Esophagus squamous epithelium (tissue), 5 donors: ENCODE measurements at regions not wholly inside any gene's neighbourhood (a gene's known extent, or its start where the extent isn't known, plus 50 kb on each side); places are given as distances from the start of the nearest gene placed in this dataset.

ENCODE experiments used
- DNase-seq: peaks from one replicate; lab custom pipeline; 2025; lab: John Stamatoyannopoulos, UW
- H3K27ac ChIP-seq, 4 donors: fragments of 200-600 bp; sonication (generic); one replicate each; pipeline ENCODE4 v1.5.1; 2016 to 2019; ENCODE audit warnings: mild to moderate bottlenecking in 1 of 4
- H3K27me3 ChIP-seq, 4 donors: fragments of 200-600 bp; sonication (generic); 1 replicate in 3 of 4; 2 replicates in 1 of 4; pipeline versions ENCODE4 v1.5.1 to v1.6.0; 2017 to 2021; ENCODE audit warnings: antibody characterized with exemption in 1 of 4
- H3K36me3 ChIP-seq, 3 donors: fragments of 200-600 bp; sonication (generic); one replicate each; pipeline ENCODE4 v1.5.1; 2016 to 2019
- H3K4me1 ChIP-seq, 3 donors: fragments of 200-600 bp; sonication (generic); one replicate each; pipeline ENCODE4 v1.5.1; 2017 to 2019
- H3K4me3 ChIP-seq, 4 donors: fragments of 200-600 bp; sonication (generic); 1 replicate in 3 of 4; 2 replicates in 1 of 4; pipeline ENCODE4 v1.5.1; 2016 to 2019; ENCODE audit warnings: mild to moderate bottlenecking in 2 of 4, moderate library complexity in 1 of 4
- H3K9me3 ChIP-seq, 3 donors: fragments of 200-600 bp; sonication (generic); one replicate each; pipeline ENCODE4 v1.5.1; 2016 to 2019
- POLR2A ChIP-seq, 4 donors: fragments of 450-650 bp; IDR thresholded peaks; one replicate each; pipeline ENCODE4 v1.6.1; 2017; ENCODE audit warnings: antibody characterized with exemption in 4 of 4, mild to moderate bottlenecking in 4 of 4, moderate library complexity in 3 of 4
- WGBS, 2 donors: methylation state at CpG; one replicate each; pipeline ENCODE4 v1.1.5; 2018; 5-methylcytosine and 5-hydroxymethylcytosine counted together
- intact Hi-C: fragments of 100-400 bp; cut with DNase I; formaldehyde crosslinking; loops from one replicate; pipeline ENCODE4 v1.15.0; 2022
- TF ChIP-seq, protein P1 (sequence below), 6 experiments: fragments of 450-650 bp in 4 of 6; fragments of 200-600 bp in 2 of 6; sonication (generic) in 2 of 6; IDR thresholded peaks; one replicate each; pipeline ENCODE4 v1.5.1; 2016 to 2019; ENCODE audit warnings: antibody characterized with exemption in 6 of 6, mild to moderate bottlenecking in 4 of 6, moderate library complexity in 4 of 6
- donor health status: DM: yes; HTN: yes; CAD: no.

DNA sequence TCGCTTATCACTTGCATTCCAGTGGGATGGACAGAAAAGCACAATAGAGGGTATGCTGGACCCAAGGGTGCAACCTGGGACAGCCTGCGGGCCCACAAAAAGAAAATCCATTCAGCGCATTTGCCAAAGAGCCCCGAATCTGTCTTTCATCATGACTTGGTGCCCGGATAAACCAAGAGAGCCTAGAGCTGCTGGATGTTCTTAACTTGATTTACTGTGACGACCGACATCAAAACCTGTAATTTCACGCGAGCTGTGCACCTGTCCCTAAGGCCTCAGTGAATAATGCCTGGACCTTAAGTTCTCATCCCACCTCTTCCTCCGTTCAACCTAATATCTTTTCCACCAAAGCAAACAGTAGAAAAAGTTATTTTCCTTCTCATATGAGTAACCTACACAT, 115.5 kb upstream of the ACKR3 start:
- Histone ChIP-seq H3K9me3 (no peaks in the 10 kb centered on the region), H3K27me3 (no peaks in the 10 kb centered on the region), H3K36me3 (no peaks in the 10 kb centered on the region), H3K27ac (no peak overlapping the region), H3K4me1 (peaks cover 0 to 6% (median 0%) of the 10 kb centered on the region in 3 donors), H3K4me3 (no peak overlapping the region)
- no peak for TF ChIP-seq POLR2A (IDR thresholded peaks at IDR 0.05)
- TF ChIP-seq, protein P1, sequence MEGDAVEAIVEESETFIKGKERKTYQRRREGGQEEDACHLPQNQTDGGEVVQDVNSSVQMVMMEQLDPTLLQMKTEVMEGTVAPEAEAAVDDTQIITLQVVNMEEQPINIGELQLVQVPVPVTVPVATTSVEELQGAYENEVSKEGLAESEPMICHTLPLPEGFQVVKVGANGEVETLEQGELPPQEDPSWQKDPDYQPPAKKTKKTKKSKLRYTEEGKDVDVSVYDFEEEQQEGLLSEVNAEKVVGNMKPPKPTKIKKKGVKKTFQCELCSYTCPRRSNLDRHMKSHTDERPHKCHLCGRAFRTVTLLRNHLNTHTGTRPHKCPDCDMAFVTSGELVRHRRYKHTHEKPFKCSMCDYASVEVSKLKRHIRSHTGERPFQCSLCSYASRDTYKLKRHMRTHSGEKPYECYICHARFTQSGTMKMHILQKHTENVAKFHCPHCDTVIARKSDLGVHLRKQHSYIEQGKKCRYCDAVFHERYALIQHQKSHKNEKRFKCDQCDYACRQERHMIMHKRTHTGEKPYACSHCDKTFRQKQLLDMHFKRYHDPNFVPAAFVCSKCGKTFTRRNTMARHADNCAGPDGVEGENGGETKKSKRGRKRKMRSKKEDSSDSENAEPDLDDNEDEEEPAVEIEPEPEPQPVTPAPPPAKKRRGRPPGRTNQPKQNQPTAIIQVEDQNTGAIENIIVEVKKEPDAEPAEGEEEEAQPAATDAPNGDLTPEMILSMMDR (IDR thresholded peaks at IDR 0.05), result no peak
- DNase-seq, result no peak
- WGBS, 2 donors, result 97 to 99% methylated on average over 8 to 9 of the region's 10 CpGs
- intact Hi-C loops, result no loop called here

DNA sequence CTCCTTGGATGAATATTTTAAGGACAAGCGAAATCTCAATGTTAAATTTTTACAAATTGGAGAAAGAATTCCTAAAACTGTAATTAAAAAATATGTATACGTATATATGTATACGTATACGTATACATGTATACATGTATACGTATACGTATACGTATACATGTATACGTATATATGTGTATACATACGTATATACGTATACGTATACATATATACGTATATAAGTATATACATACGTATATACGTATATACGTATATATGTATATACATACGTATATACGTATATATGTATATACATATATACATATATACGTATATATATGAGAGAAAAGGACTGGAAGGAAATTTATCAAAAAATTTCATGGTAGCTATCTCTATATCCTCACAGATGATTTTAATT, 110.2 kb upstream of the ACKR3 start:
- 82 to 95% methylated on average over 18 of the region's 18 CpGs for WGBS, 2 donors
- H3K27ac ChIP-seq, result no peak overlapping the region
- H3K9me3 ChIP-seq, result peaks cover 0 to 5% (median 0%) of the 10 kb centered on the region in 3 donors
- no peaks in the 10 kb centered on the region for H3K4me1 ChIP-seq
- no peak overlapping the region for H3K4me3 ChIP-seq
- TF ChIP-seq, protein P1 (IDR thresholded peaks at IDR 0.05), result no peak
- TF ChIP-seq POLR2A (IDR thresholded peaks at IDR 0.05), result no peak
- H3K27me3 ChIP-seq, result no peaks in the 10 kb centered on the region
- no peaks in the 10 kb centered on the region for H3K36me3 ChIP-seq
- no peak for DNase-seq
- intact Hi-C loops, result no loop called here

DNA sequence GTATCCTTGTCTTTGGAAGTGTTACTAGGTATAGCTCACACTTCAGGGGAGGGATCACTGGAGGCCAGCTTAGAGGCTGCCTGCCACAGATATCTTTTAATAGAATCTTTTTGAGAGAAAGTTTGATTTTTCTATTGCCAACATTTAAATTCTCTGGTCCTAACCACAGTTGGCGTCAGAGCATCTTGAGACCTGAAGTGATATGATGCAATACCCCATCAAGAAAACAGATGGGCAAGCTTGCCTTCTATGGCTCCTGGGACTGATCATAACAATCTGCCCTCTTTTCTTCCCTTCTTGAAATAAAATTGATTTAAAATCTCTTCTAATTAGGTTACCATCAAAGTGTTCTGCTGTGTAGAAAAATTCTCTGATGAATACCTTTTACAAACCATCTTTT, 105.5 kb upstream of the ACKR3 start:
- WGBS, 2 donors, result 79% methylated on average over 1 of the region's 1 CpG
- DNase-seq, result no peak
- TF ChIP-seq, protein P1 (IDR thresholded peaks at IDR 0.05), result no peak
- no peak for TF ChIP-seq POLR2A (IDR thresholded peaks at IDR 0.05)
- intact Hi-C loops, result no loop called here
- peaks cover 0 to 14% (median 7%) of the 10 kb centered on the region in 3 donors for H3K9me3 ChIP-seq
- H3K27me3 ChIP-seq, result no peaks in the 10 kb centered on the region
- H3K36me3 ChIP-seq, result no peaks in the 10 kb centered on the region
- H3K4me3 ChIP-seq, result no peak overlapping the region
- no peak overlapping the region for H3K27ac ChIP-seq
- H3K4me1 ChIP-seq, result no peaks in the 10 kb centered on the region

DNA sequence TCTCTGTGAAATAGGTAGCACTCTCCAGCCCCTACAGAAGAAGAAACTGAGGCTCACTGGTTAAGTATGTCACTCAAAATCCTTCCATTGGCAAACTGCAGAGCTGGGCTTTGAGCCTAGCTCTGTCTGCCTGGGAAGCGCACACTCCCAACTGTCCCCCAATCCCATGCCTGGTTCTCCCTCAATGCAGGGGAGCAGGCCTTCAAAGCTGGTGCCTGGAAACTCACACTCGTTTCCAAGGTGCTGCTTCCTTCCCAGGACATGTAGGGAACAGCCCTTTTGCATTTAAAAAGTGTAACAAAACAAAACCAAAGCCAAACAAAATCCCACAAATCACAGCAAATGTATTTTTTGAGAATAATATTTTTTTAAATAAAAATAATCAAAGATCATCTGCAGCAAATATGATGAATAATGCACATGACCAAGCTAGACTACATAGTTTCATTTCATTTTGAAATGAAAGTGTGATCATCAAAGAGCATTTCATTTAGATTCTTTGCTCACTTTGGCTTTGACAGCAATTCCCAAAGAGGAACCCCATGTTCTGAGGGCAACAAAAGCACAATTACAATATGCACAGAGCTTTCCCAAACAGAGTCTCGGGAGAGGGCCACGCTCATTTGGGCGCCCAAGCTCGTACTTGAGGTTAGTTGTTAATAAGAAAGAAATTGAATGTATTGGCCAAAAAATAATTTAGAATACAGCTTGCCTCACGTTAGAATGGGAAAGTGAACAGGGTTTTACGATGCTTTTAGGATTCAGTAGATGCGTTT, 96.7 kb upstream of the ACKR3 start:
- 81 to 82% methylated on average over 9 of the region's 9 CpGs for WGBS, 2 donors
- intact Hi-C loops, result no loop called here
- DNase-seq, result no peak

DNA sequence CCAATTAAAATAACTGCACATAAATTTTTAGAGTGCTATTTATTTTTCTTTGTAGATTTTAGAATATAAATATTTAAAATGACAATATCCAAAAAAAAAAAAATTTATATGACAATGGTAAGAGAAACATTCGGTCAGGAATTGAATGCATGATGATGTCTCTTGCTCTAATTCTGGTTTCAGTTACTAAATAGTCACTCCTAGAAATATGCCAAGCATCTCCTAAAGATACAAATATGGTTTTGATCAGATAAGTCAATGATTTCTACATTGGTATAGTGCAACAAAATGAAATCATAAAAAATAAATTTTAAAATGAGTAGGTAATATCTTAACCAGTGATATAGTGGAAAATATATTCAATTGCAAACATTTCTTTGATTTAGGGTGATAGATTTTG, 95.9 kb upstream of the ACKR3 start:
- no peak for DNase-seq
- WGBS, 2 donors, result 63 to 76% methylated on average over 1 of the region's 1 CpG
- no peaks in the 10 kb centered on the region for H3K27me3 ChIP-seq
- intact Hi-C loops, result no loop called here
- H3K36me3 ChIP-seq, result no peaks in the 10 kb centered on the region
- no peak overlapping the region for H3K4me3 ChIP-seq
- TF ChIP-seq POLR2A (IDR thresholded peaks at IDR 0.05), result no peak
- TF ChIP-seq, protein P1 (IDR thresholded peaks at IDR 0.05), result no peak
- H3K4me1 ChIP-seq, result no peaks in the 10 kb centered on the region
- H3K27ac ChIP-seq, result no peak overlapping the region
- no peaks in the 10 kb centered on the region for H3K9me3 ChIP-seq

More for the DNA sequence above, 96.7 kb upstream of the ACKR3 start:
- no peaks in the 10 kb centered on the region for H3K4me1 ChIP-seq
- no peaks in the 10 kb centered on the region for H3K27me3 ChIP-seq
- no peak overlapping the region for H3K4me3 ChIP-seq
- H3K9me3 ChIP-seq, result no peaks in the 10 kb centered on the region
- H3K36me3 ChIP-seq, result no peaks in the 10 kb centered on the region
- H3K27ac ChIP-seq, result no peak overlapping the region
- no peak for TF ChIP-seq POLR2A (IDR thresholded peaks at IDR 0.05)
- TF ChIP-seq, protein P1 (IDR thresholded peaks at IDR 0.05), result no peak
